ENCODE measurements at regions not wholly inside any gene's neighbourhood (a gene's known extent, or its start where the extent isn't known, plus 50 kb on each side); places are given as distances from the start of the nearest gene placed in this dataset.

DNA sequence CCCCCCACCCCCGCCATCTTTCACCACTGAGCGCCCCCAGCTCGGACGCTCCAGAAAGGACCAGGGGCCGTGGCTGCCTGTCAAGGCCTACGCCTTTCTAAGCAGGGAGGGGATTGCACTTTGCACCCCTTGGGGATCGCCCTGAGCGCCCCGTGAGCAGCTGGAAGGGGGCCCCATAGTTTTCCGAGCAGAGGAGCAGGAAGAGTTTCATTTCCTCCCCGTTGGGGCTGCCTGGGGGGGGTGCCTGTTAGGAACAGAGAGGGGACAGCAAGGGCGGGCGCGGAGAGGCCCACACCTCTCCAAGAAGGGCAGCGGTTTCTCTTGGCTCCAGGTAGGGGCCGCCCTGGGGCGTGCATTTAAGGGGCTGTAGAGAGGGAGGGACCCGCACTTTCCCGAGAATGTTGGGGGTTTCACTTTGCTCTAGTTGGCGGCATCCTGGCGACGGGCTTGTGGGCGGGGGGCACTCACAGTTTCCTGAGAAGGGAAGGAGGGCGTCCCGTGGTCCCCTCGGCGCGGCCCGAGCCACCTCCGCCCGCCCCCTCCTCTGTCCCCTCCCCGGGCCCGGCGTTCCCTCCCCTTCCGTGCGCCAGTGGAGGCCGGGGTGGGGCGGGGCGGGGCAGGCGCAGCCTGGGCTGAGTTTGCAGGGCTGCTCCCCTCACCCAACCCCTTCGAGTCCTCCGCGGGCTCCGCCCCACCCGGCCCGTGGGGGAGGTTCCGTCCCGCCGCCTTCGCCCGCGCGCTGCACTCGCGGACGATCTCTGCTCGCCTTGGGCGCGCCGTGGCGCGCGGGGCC, 82.3 kb upstream of the CD99 start:
- DNase-seq (ENCODE audit: low read depth in 2 of 2): peak; percentile 63 to 79

DNA sequence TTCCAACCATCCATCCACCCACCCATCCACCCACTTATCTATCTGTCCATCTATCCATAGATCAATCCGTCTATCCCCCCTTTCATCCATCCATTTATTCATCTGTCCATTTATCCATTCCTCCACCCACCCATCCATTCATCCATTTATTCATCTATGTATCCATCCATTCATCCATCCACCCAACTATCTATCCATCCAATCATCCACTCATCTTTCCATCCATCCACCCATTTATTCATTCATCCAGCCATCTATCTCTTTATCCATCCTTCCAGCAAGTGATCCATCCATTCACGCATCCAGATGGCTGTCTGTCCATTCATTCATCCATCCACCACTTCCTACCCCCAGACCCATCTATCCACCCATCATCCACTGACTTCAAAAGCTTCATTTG, 84.0 kb upstream of the CD99 start:
- no peak for DNase-seq (ENCODE audit: low read depth in 2 of 2)

DNA sequence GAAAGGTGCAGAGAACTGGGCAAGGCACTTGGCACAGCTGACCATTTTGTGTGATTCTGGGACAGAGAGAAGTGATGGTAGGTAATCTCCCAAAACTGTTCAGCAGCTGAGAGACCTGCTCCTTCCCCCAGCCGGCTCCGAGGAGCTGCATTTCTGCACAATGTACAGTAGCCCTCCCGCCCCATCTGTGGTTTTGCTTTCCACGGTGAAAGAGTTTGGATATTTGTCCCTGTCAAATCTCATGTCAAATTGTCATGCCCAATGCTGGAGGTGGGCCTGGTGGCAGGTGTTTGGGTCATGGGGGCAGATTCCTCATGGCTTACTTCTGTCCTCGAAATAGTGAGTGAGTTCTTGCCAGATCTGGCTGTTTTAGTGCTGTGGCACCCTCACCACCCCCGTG, 90.5 kb upstream of the CD99 start:
- DNase-seq (ENCODE audit: low read depth in 2 of 2): no peak

DNA sequence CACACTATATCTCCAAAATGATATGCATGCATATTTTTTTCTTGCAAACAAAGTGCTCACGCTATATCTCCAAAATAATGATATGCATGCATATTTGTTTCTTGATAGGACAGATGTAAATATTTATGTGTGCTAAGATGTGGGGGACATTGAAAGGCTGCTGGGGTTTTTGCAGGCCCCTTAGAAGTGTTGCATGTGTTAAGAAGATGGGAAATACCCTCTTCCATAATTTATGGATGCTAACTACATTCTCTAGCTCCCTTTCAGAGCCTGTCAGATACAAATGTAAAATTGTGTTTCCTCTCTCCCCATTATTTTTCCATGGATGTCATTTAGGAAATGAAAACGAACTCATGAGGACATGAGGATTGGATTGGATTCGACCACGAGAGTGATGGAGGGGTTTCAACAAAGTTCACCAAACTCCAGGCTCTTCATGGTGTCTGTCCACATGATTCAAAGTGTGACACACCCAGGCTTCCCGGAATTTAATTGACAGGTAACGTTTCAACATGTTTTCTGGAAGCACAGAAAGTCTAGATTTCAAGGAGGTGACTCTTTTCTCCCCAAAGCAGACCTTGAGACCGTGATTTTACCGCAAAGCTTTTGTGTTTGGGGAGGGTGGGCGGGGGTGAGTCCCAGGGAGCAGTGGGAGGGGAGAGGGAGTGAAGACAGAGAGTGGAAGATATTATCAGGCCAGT, 94.4 kb upstream of the CD99 start:
- DNase-seq (ENCODE audit: low read depth in 2 of 2): no peak

GRCh38 chrX:2596045-2596444, 95.0 kb upstream of the CD99 start:
- no peak for DNase-seq (ENCODE audit: low read depth in 2 of 2)

DNA sequence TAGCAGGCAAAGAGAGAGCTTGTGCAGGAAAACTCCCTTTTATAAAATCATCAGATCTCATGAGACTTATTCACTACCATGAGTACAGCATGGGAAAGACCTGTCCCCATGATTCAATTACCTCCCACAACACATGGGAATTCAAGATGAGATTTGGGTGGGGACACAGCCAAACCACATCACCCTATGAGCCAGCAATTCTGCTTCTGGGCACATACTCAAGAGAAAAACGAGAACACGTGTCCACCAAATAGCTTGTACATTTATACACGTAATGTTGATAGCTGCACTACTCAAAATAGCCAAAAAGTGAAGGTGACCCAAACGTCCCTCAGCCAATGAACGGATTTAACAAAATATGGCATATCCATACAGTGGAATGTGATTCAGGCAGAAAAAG, 94.5 kb upstream of the DHRSX start:
- no peak for DNase-seq (ENCODE audit: low read depth in 2 of 2)

DNA sequence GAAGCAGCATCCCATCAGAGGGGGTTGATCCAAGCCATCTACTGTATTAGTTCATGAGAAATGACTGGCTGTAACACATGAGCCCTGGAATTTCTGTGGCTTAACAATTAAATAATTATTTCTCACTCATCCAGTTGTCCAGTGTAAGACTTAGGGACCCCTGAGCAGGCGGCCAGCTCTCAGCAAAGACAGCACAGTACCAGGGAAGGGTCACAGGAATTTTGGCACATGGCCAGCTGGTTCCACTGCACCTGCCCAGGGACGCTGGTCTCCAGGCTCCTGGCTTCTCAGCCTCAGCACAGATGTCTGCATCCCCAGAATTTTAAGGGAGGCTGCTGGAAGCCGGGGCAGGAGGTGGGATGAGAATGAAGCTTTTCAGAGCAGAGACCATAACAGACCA, 93.7 kb upstream of the DHRSX start:
- DNase-seq (ENCODE audit: low read depth in 2 of 2): no peak

GRCh38 chrX:2592279-2592678, 91.5 kb upstream of the DHRSX start:
- no peak for DNase-seq (ENCODE audit: low read depth in 2 of 2)

DNA sequence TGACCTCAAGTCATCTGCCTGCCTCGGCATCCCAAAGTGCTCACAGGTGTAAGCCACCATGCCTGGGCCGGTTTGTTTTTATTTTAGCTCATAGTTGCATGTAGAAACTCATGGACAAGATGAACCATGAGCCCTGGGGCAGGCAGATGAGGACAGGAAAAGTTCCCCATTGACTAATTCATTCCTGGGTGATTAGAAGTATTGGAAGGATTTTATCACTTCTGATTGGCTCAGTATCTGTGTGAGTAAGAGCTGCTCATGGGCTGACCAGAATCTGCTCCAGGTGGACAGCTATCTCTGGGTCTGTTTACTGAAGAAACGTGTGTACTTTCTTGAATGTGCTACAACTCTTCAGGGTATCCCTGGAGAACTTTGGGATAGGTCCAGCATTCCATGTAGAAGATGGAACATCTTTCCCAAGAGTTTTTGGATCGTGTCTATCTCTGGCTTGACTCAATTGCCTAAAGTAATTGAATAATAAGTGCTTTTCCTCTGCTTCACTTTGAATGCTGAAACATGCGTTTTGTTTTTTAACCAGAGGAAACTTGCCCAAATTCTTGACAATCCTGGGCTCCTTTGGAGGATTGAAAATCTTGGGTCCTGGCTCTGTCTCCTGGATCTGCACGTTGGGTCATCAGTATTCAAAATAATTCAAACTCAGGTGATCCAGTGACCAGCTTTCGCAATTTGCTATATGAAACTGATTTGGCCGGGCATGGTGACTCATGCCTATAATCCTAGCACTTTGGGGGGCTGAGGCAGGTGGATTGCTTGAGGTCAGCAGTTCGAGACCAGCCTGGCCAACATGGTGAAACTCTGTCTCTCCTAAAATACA, 88.6 kb upstream of the DHRSX start:
- DNase-seq (ENCODE audit: low read depth in 2 of 2): no peak

- DNase-seq (ENCODE audit: low read depth in 2 of 2): no peak
Observed at GRCh38 chrX:2588049-2588448, 87.3 kb upstream of the DHRSX start.

DNA sequence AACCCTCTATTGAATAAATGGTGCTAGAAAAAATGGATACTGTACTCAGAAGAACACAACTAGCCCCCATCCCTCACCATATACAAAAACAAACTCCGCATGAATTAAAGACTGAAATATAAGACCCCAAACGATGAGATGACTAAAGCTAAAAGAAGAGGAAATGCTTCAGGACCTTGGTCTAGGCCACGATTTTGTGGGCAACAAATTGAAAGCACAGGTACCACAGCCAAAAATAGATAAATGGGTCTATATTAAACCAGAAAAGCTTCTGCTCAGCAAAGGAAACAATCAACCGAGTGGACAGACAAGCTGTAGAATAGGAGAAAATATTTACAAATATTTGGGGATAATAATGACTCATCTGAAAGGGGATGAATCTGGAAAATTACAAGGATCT, 86.4 kb upstream of the DHRSX start:
- no peak for DNase-seq (ENCODE audit: low read depth in 2 of 2)

GRCh38 chrX:2585158-2585470, 84.3 kb upstream of the DHRSX start:
- DNase-seq (ENCODE audit: low read depth in 2 of 2): no peak

DNA sequence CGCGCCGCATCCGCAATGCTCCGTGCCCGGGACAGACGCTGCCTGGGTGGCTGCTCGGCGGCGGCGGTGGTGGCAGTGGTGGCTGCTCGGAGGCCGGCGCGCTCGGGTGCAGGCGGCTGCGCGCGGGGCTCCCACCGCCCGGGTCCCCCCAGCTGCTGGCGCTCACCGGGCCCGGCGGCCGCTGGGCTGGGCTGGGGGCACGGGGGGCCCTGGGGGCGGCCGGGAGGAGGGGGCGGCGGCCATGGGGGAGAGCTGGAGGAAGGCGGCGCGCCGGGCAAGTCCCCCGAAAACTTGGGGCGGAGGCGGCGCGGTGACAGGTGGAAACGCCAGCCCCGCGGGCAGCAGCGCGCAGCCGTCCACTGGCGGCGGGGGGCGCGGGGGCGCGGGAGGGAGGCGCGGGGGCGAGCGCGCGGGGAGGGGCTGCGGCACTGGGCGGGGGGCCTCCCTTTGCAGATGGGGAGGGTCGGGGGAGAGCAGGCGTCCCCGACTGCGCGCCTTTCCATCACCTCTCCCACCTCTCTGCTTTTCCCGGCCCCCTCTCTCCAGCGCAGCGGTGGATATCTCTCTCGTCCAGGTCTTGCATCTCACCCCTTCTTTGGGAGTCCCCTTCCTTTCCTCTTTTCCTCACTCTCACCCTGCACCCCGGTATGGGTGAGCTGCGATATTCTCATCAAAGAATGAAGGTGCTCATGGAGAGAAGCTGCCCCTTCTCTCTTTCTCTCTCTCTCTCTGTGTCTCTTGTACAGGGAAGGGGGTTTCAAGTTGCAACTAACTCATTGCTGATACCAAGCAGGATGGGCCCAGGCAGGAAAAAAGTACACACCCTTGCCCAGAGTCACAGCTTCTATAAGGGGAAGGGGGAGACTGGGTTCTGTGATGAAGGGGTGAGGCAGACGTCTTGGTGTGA, 83.7 kb upstream of the DHRSX start:
- no peak for DNase-seq (ENCODE audit: low read depth in 2 of 2)

DNA sequence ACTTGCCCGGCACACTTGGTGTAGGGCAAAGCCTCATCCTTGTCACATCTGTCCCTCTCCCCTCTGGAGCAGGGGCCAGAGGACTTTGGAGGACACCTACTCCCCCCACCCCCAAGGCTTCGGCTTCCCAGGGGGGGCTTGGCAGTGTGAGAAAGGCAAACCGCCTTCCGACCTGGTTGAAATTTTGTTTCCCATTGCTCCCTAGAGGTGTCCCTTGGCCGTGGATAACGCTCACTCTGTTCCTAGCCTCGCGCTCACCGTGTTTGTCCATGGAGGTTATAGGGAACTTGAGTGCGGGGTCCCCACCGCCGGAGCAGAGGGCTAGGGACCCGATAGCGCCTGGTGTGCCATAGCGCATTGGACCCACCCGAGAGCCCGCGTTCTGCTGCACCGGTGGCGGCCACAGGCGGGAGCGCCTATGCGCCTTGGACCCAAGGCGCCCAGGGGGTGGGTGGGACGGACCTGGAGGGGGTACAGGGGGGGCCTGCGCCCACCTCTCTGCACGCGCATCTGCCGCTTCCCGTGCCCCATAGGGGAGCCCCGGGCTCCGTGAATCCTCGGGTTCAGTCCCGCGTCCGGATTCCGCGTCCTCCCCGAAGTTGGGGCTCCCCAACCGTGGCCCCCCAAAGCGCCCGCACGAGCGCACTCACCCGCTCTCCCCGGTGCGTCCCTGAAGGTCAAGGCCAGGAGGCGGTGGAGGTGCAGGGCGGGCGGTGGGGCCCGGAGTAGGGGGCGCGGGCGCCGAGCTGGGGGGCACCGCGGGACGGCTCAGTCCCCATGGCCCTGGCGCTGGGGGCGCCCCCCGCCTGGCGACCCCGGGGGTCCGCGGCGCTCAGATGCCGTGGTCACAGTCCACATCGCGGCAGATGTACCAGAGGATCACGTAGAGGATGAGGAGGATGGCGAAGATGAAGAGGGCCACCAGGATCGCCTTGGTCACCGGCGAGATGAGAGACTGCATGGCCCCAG, 82.7 kb upstream of the DHRSX start:
- DNase-seq (ENCODE audit: low read depth in 2 of 2): no peak

- DNase-seq (ENCODE audit: low read depth in 2 of 2): no peak
Observed at GRCh38 chrX:2582667-2583066, 81.9 kb upstream of the DHRSX start.

DNA sequence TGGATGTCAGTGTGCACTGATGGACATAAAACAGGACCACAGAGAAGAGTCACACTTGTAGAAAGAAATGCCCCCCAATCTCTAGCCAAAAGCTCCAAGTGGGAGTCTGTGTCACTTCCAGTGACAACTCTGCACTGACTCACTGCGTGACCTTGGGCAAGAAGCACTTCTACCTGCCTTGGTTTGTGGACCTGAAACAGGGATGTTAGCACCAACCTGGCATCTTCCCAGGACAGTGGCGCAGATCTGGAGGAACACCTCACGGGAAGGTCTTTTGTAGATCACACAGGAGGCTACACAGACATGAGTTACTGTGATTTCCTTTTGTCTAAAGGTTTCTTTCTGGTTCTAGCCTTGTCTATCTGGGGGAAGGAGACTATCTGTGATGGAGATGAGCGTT, 80.5 kb upstream of the DHRSX start:
- DNase-seq (ENCODE audit: low read depth in 2 of 2): no peak

DNA sequence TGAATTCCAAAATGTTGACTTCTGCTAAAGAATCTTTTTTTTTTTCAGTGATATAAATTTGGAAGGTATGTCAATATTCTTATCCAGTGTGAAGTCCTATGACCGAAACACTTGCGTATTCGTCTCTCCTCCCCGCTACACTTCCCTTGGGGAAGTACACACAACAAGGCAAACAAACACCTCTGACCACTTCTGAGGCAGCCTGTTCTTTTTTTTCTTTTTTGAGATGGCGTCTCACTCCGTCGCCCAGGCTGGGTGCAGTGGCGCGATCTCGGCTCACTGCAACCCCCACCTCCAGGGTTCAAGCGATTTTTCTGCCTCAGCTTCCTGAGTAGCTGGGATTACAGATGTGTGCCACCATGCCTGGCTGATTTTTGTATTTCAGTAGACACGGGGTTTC, 78.1 kb upstream of the DHRSX start:
- no peak for DNase-seq (ENCODE audit: low read depth in 2 of 2)

- DNase-seq (ENCODE audit: low read depth in 2 of 2): no peak
Observed at GRCh38 chrX:2577844-2578466, 77.2 kb upstream of the DHRSX start.

DNA sequence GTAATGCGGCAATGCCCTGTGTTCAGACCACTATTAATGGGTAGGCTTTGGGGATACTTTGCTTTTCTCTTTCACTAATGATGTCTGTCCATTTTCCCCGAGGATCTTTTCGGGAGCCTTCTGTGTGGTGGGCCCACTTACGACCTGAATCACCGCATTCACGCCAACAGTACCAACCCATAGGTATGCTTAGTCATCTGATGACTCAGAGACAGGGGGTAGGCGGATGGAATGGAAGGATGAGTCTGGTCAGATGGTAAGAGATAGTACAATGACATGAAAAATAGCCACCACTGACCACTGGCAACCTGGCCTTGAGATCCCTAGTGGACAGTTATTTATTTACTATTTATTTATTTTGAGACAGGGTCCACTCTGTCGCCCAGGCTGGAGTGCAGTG, 76.0 kb upstream of the DHRSX start:
- no peak for DNase-seq (ENCODE audit: low read depth in 2 of 2)

- DNase-seq (ENCODE audit: low read depth in 2 of 2): no peak
Observed at GRCh38 chrX:2574271-2574670, 73.5 kb upstream of the DHRSX start.

All from stimulated activated CD4-positive, alpha-beta T cell treated with anti-CD3 and anti-CD28 coated beads, Interleukin-1b, Interleukin-23, amount 100 ng/mL, for 1 hour (primary cell).